ENCODE measurements at regions not wholly inside any gene's neighbourhood (a gene's known extent, or its start where the extent isn't known, plus 50 kb on each side); places are given as distances from the start of the nearest gene placed in this dataset.

- no peak overlapping the region for H3K27ac ChIP-seq
- TF ChIP-seq, protein P1, sequence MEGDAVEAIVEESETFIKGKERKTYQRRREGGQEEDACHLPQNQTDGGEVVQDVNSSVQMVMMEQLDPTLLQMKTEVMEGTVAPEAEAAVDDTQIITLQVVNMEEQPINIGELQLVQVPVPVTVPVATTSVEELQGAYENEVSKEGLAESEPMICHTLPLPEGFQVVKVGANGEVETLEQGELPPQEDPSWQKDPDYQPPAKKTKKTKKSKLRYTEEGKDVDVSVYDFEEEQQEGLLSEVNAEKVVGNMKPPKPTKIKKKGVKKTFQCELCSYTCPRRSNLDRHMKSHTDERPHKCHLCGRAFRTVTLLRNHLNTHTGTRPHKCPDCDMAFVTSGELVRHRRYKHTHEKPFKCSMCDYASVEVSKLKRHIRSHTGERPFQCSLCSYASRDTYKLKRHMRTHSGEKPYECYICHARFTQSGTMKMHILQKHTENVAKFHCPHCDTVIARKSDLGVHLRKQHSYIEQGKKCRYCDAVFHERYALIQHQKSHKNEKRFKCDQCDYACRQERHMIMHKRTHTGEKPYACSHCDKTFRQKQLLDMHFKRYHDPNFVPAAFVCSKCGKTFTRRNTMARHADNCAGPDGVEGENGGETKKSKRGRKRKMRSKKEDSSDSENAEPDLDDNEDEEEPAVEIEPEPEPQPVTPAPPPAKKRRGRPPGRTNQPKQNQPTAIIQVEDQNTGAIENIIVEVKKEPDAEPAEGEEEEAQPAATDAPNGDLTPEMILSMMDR (IDR thresholded peaks at IDR 0.05), result no peak
- TF ChIP-seq ZFX (IDR thresholded peaks at IDR 0.05; ENCODE audit: borderline replicate concordance), result no peak
Observed at GRCh38 chr5:38151878-38152277, 106.5 kb upstream of the EGFLAM start.

DNA sequence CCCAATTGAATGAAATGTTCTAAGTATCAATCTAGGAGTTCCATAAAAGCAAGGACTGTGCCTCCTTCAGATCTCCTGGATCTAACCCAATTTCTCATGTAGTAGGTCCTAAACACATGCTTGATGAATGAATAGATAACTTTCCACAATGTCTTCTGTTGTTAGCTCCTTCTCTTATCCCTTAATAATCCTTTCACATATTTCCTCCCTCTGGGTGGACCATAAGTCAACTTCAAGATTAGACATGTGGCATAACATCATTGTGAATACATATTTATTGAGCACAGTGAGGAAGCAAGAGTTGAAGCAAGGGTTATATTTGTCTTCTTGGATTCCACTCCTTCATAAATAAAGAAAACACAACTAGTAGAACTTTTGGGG lies 108.6 kb upstream of the EGFLAM start:
- no peak overlapping the region for H3K27ac ChIP-seq
- TF ChIP-seq, protein P1 (IDR thresholded peaks at IDR 0.05), result no peak
- no peak for TF ChIP-seq ZFX (IDR thresholded peaks at IDR 0.05; ENCODE audit: borderline replicate concordance)

DNA sequence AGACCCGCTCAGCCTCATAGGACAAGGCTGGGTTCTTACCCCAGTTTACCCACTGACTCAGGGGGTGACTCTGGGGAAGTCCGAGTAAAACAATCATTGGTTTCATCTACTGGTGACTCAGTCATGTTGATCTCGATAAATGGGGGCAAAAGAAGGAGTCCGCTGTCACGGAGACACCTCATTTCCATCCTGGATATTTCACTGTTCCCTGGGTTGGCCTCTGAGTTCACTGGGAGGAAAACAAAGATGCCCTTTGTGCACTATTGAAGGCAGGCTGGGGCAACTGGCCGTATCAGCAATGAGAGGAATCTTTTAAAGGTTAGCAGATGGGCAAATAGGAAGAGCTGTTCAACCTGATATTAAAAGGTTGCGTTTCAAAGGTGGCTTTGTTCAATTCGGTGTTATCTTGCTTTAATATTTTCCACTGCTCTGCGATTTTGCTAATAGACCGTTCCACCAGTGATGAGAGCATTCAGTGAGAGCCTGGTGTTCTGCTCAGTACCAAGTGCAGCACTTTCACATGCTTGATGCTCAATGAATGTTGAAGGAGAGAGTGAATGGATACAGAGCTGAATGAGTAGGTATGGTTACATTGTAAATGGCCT lies 110.2 kb upstream of the EGFLAM start:
- TF ChIP-seq, protein P1 (IDR thresholded peaks at IDR 0.05), result no peak
- TF ChIP-seq ZFX (IDR thresholded peaks at IDR 0.05; ENCODE audit: borderline replicate concordance), result no peak
- no peak overlapping the region for H3K27ac ChIP-seq

DNA sequence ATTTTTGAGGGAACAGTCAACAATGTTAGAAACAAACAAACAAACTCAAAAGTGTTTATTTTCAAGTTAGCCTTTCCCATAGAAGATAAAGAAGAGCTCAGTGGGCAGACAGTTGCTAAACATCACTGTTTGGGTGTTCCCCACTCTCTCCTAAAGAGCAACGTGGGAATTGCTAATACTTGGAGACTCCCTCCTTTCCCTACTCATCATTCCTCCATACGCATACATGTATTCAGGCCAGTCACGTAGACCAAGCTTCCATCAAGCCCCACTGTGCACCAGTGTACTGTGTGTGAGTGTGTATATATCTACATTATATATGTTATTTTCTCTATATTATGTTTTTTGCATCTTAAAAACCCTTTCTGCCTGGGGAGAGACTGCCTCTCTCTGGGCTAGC lies 115.0 kb upstream of the EGFLAM start:
- H3K27ac ChIP-seq, result no peak overlapping the region
- TF ChIP-seq, protein P1 (IDR thresholded peaks at IDR 0.05), result no peak

GRCh38 chr5:38141665-38142064 lies 116.7 kb upstream of the EGFLAM start:
- H3K27ac ChIP-seq, result no peak overlapping the region

GRCh38 chr5:38138574-38138973 lies 119.8 kb upstream of the EGFLAM start:
- no peak overlapping the region for H3K27ac ChIP-seq
- TF ChIP-seq ZFX (IDR thresholded peaks at IDR 0.05; ENCODE audit: borderline replicate concordance), result no peak
- TF ChIP-seq, protein P1 (IDR thresholded peaks at IDR 0.05), result no peak

More at GRCh38 chr5:38141665-38142064, 116.7 kb upstream of the EGFLAM start:
- TF ChIP-seq, protein P1 (IDR thresholded peaks at IDR 0.05), result no peak
- no peak for TF ChIP-seq ZFX (IDR thresholded peaks at IDR 0.05; ENCODE audit: borderline replicate concordance)

DNA sequence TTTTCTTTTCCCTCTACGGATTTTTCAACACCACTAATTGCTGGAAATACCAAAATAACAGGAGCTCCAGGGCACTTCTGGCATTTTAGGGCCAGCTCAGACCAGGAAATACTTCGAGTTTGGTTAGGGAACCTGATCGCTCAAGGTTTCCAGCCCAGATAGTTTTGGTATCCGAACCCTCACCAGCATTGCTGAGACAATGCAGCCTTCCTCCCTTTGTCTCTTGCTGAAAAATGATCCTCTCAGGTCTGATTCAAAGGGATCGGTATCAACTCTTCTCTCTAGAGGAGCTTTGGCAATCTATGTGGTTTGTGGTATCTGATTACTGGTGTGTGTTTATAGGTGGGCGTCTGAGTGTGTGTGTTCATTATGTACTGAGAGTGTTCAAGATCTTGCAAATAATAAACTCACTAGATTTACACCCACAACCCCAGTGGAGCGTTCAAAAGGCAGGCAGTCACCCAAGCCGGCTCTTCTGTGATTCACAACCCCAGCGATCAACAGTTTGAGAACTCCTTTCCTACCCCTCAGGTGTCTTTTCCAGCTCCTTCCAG lies 122.8 kb upstream of the EGFLAM start:
- no peak for TF ChIP-seq ZFX (IDR thresholded peaks at IDR 0.05; ENCODE audit: borderline replicate concordance)
- TF ChIP-seq, protein P1 (IDR thresholded peaks at IDR 0.05), result no peak
- H3K27ac ChIP-seq, result no peak overlapping the region

Data from 22Rv1 (cell line).